CD4-positive, alpha-beta memory T cell (primary cell): ENCODE measurements at regions not wholly inside any gene's neighbourhood (a gene's known extent, or its start where the extent isn't known, plus 50 kb on each side); places are given as distances from the start of the nearest gene placed in this dataset.

Source experiments
- CTCF ChIA-PET: fragments of 350-600 bp; sonication (Branson Sonifier 250); formaldehyde crosslinking; loops from one replicate; lab custom pipeline; 2021; ENCODE audit warnings: inconsistent platforms; ENCODE audit not compliant: partially characterized antibody; lab: Charles Lee
- POLR2A ChIA-PET: fragments of 350-600 bp; sonication (Branson Sonifier 250); formaldehyde crosslinking; loops from one replicate; lab custom pipeline; 2021; ENCODE audit not compliant: partially characterized antibody; lab: Charles Lee
- DNase-seq, 5 donors: peaks; one replicate each; pipeline versions ENCODE4 v3.0.0 to v3.0.0-alpha.2; 2020 to 2022; ENCODE audit warnings: mixed read lengths in 1 of 5
- H3K27ac ChIP-seq: one replicate; pipeline ENCODE4 v1.7.0; 2013; ENCODE audit warnings: low read depth, low read length
- H3K27me3 ChIP-seq: 2 replicates; pipeline ENCODE4 v1.7.0; 2013; ENCODE audit warnings: mild to moderate bottlenecking, low read length, moderate library complexity; ENCODE audit not compliant: insufficient read depth
- H3K36me3 ChIP-seq: 2 replicates; pipeline ENCODE4 v1.7.0; 2013; ENCODE audit warnings: mild to moderate bottlenecking, low read length, moderate library complexity; ENCODE audit not compliant: insufficient read depth
- H3K4me1 ChIP-seq: 2 replicates; pipeline ENCODE4 v1.7.0; 2013; ENCODE audit warnings: mild to moderate bottlenecking, low read length, moderate library complexity; ENCODE audit not compliant: insufficient read depth
- H3K4me3 ChIP-seq, 2 donors: one replicate each; pipeline ENCODE4 v1.7.0; 2013; ENCODE audit warnings: low read length in 2 of 2, mild to moderate bottlenecking in 1 of 2
- H3K9me3 ChIP-seq, 2 donors: one replicate each; pipeline ENCODE4 v1.7.0; 2013; ENCODE audit warnings: low read length in 2 of 2, control low read depth in 1 of 2; ENCODE audit not compliant: control insufficient read depth in 1 of 2
- H3K27ac Mint-ChIP-seq, 7 donors: one replicate each; pipeline ENCODE4 v1.8.0; 2020 to 2021; ENCODE audit warnings: mixed read lengths in 7 of 7, mild to moderate bottlenecking in 6 of 7, inconsistent platforms in 3 of 7, moderate library complexity in 3 of 7
- H3K27me3 Mint-ChIP-seq, 2 donors: one replicate each; pipeline ENCODE4 v1.8.0; 2020 to 2021; ENCODE audit warnings: mixed read lengths in 2 of 2
- H3K36me3 Mint-ChIP-seq, 2 donors: one replicate each; pipeline ENCODE4 v1.8.0; 2020 to 2021; ENCODE audit warnings: mixed read lengths in 2 of 2, inconsistent platforms in 1 of 2, mild to moderate bottlenecking in 1 of 2
- H3K4me1 Mint-ChIP-seq, 4 donors: one replicate each; pipeline ENCODE4 v1.8.0; 2020 to 2021; ENCODE audit warnings: mixed read lengths in 4 of 4, mild to moderate bottlenecking in 1 of 4
- H3K4me3 Mint-ChIP-seq, 8 donors: one replicate each; pipeline ENCODE4 v1.8.0; 2020 to 2021; ENCODE audit warnings: mixed read lengths in 8 of 8, mild to moderate bottlenecking in 7 of 8, moderate library complexity in 6 of 8, inconsistent platforms in 3 of 8
- H3K9me3 Mint-ChIP-seq, 8 donors: one replicate each; pipeline ENCODE4 v1.8.0; 2020 to 2021; ENCODE audit warnings: mixed read lengths in 8 of 8, mild to moderate bottlenecking in 5 of 8, inconsistent platforms in 3 of 8, moderate library complexity in 1 of 8
- intact Hi-C: fragments of 100-400 bp; cut with micrococcal nuclease; formaldehyde crosslinking; loops from one replicate; pipeline ENCODE4 v1.15.1; 2023

GRCh38 chr7:118452128-118452527 is 227.6 kb downstream of the ANKRD7 start:
- H3K9me3 Mint-ChIP-seq: peaks cover 0 to 10% (median 2%) of the 10 kb centered on the region in 8 donors
- Histone ChIP-seq H3K36me3 (no peaks in the 10 kb centered on the region), H3K27me3 (no peaks in the 10 kb centered on the region), H3K4me3 (no peak overlapping the region), H3K4me1 (no peaks in the 10 kb centered on the region), H3K9me3 (no peaks in the 10 kb centered on the region), H3K27ac (no peak overlapping the region)
- no peaks in the 10 kb centered on the region for H3K27me3 Mint-ChIP-seq
- DNase-seq: no peak
- ChIA-PET POLR2A (no interaction called here), CTCF (no interaction called here)
- no peak overlapping the region for H3K4me3 Mint-ChIP-seq
- no peaks in the 10 kb centered on the region for H3K4me1 Mint-ChIP-seq
- intact Hi-C loops: no loop called here
- no peaks in the 10 kb centered on the region for H3K36me3 Mint-ChIP-seq
- no peak overlapping the region for H3K27ac Mint-ChIP-seq

- ChIA-PET POLR2A (no interaction called here), CTCF (no interaction called here)
- Histone ChIP-seq H3K9me3 (no peaks in the 10 kb centered on the region), H3K27me3 (no peaks in the 10 kb centered on the region), H3K4me3 (no peak overlapping the region), H3K27ac (no peak overlapping the region), H3K4me1 (no peaks in the 10 kb centered on the region), H3K36me3 (no peaks in the 10 kb centered on the region)
- H3K4me3 Mint-ChIP-seq: no peak overlapping the region
- DNase-seq: no peak
- H3K36me3 Mint-ChIP-seq: no peaks in the 10 kb centered on the region
- no peaks in the 10 kb centered on the region for H3K4me1 Mint-ChIP-seq
- intact Hi-C loops: no loop called here
- no peaks in the 10 kb centered on the region for H3K27me3 Mint-ChIP-seq
- H3K9me3 Mint-ChIP-seq: peaks cover 0 to 10% (median 0%) of the 10 kb centered on the region in 8 donors
- no peak overlapping the region for H3K27ac Mint-ChIP-seq
Measured at GRCh38 chr7:118467381-118467780, 242.9 kb downstream of the ANKRD7 start.

- Histone ChIP-seq H3K4me3 (no peak overlapping the region), H3K36me3 (no peaks in the 10 kb centered on the region), H3K27me3 (no peaks in the 10 kb centered on the region), H3K4me1 (no peaks in the 10 kb centered on the region), H3K27ac (no peak overlapping the region), H3K9me3 (no peaks in the 10 kb centered on the region)
- H3K4me3 Mint-ChIP-seq: no peak overlapping the region
- no peaks in the 10 kb centered on the region for H3K9me3 Mint-ChIP-seq
- H3K4me1 Mint-ChIP-seq: no peaks in the 10 kb centered on the region
- intact Hi-C loops: no loop called here
- ChIA-PET POLR2A (no interaction called here), CTCF (no interaction called here)
- H3K27me3 Mint-ChIP-seq: no peaks in the 10 kb centered on the region
- no peaks in the 10 kb centered on the region for H3K36me3 Mint-ChIP-seq
- H3K27ac Mint-ChIP-seq: no peak overlapping the region
- no peak for DNase-seq
Measured at GRCh38 chr7:118472581-118472980, 248.1 kb downstream of the ANKRD7 start.

- ChIA-PET CTCF (no interaction called here), POLR2A (no interaction called here)
- no peaks in the 10 kb centered on the region for H3K36me3 ChIP-seq
- no peaks in the 10 kb centered on the region for H3K9me3 Mint-ChIP-seq
- no peaks in the 10 kb centered on the region for H3K4me1 Mint-ChIP-seq
- H3K36me3 Mint-ChIP-seq: no peaks in the 10 kb centered on the region
- H3K9me3 ChIP-seq: no peaks in the 10 kb centered on the region
- H3K4me3 Mint-ChIP-seq: no peak overlapping the region
- no peak overlapping the region for H3K27ac Mint-ChIP-seq
- H3K27me3 Mint-ChIP-seq: no peaks in the 10 kb centered on the region
- intact Hi-C loops: no loop called here
- H3K4me3 ChIP-seq: no peak overlapping the region
- no peaks in the 10 kb centered on the region for H3K27me3 ChIP-seq
- DNase-seq: no peak
- no peak overlapping the region for H3K27ac ChIP-seq
- no peaks in the 10 kb centered on the region for H3K4me1 ChIP-seq
Measured at GRCh38 chr7:118473271-118473670, 248.8 kb downstream of the ANKRD7 start.

- Mint-ChIP-seq H3K27me3 (no peaks in the 10 kb centered on the region), H3K36me3 (no peaks in the 10 kb centered on the region), H3K4me3 (no peak overlapping the region), H3K9me3 (peaks cover 0 to 3% (median 0%) of the 10 kb centered on the region in 8 donors), H3K4me1 (no peaks in the 10 kb centered on the region), H3K27ac (no peak overlapping the region)
- no peak for DNase-seq
- Histone ChIP-seq H3K4me1 (no peaks in the 10 kb centered on the region), H3K27me3 (no peaks in the 10 kb centered on the region), H3K27ac (no peak overlapping the region), H3K36me3 (no peaks in the 10 kb centered on the region), H3K4me3 (no peak overlapping the region), H3K9me3 (no peaks in the 10 kb centered on the region)
- CTCF ChIA-PET: interaction anchor here (0.8 kb wide), 1 partner anchor 14 kb away, joined by 3 read pairs; no protein-coding TSS in a partner anchor
- POLR2A ChIA-PET: no interaction called here
- intact Hi-C loops: no loop called here
Measured at GRCh38 chr7:118476036-118476435, 251.5 kb downstream of the ANKRD7 start.

GRCh38 chr7:118477036-118477435 is 252.5 kb downstream of the ANKRD7 start:
- ChIA-PET POLR2A (no interaction called here), CTCF (no interaction called here)
- no peaks in the 10 kb centered on the region for H3K27me3 Mint-ChIP-seq
- H3K27ac ChIP-seq: no peak overlapping the region
- H3K9me3 ChIP-seq: no peaks in the 10 kb centered on the region
- H3K36me3 Mint-ChIP-seq: no peaks in the 10 kb centered on the region
- no peaks in the 10 kb centered on the region for H3K27me3 ChIP-seq
- H3K36me3 ChIP-seq: no peaks in the 10 kb centered on the region
- no peak overlapping the region for H3K4me3 ChIP-seq
- H3K4me1 Mint-ChIP-seq: no peaks in the 10 kb centered on the region
- intact Hi-C loops: no loop called here
- H3K27ac Mint-ChIP-seq: no peak overlapping the region
- no peak overlapping the region for H3K4me3 Mint-ChIP-seq
- no peaks in the 10 kb centered on the region for H3K4me1 ChIP-seq
- DNase-seq: no peak
- peaks cover 0 to 5% (median under 1%) of the 10 kb centered on the region in 8 donors for H3K9me3 Mint-ChIP-seq

GRCh38 chr7:118478236-118478635 is 253.7 kb downstream of the ANKRD7 start:
- Histone ChIP-seq H3K4me1 (no peaks in the 10 kb centered on the region), H3K27ac (no peak overlapping the region), H3K9me3 (no peaks in the 10 kb centered on the region), H3K27me3 (no peaks in the 10 kb centered on the region), H3K4me3 (no peak overlapping the region), H3K36me3 (no peaks in the 10 kb centered on the region)
- Mint-ChIP-seq H3K4me3 (no peak overlapping the region), H3K9me3 (peaks cover 0 to 12% (median 6%) of the 10 kb centered on the region in 8 donors), H3K4me1 (no peaks in the 10 kb centered on the region), H3K36me3 (no peaks in the 10 kb centered on the region), H3K27ac (no peak overlapping the region), H3K27me3 (no peaks in the 10 kb centered on the region)
- ChIA-PET CTCF (no interaction called here), POLR2A (no interaction called here)
- no peak for DNase-seq
- intact Hi-C loops: no loop called here

- H3K27ac ChIP-seq: no peak overlapping the region
- H3K9me3 ChIP-seq: no peaks in the 10 kb centered on the region
- no peaks in the 10 kb centered on the region for H3K4me1 Mint-ChIP-seq
- ChIA-PET POLR2A (no interaction called here), CTCF (no interaction called here)
- H3K27ac Mint-ChIP-seq: no peak overlapping the region
- no peaks in the 10 kb centered on the region for H3K27me3 Mint-ChIP-seq
- no peaks in the 10 kb centered on the region for H3K4me1 ChIP-seq
- H3K27me3 ChIP-seq: no peaks in the 10 kb centered on the region
- peaks cover 0 to 12% (median 6%) of the 10 kb centered on the region in 8 donors for H3K9me3 Mint-ChIP-seq
- no peaks in the 10 kb centered on the region for H3K36me3 ChIP-seq
- H3K36me3 Mint-ChIP-seq: no peaks in the 10 kb centered on the region
- H3K4me3 Mint-ChIP-seq: no peak overlapping the region
- H3K4me3 ChIP-seq: no peak overlapping the region
- no peak for DNase-seq
- intact Hi-C loops: no loop called here
Measured at GRCh38 chr7:118478931-118479330, 254.4 kb downstream of the ANKRD7 start.
